ENCODE measurements at regions not wholly inside any gene's neighbourhood (a gene's known extent, or its start where the extent isn't known, plus 50 kb on each side); places are given as distances from the start of the nearest gene placed in this dataset.

DNA sequence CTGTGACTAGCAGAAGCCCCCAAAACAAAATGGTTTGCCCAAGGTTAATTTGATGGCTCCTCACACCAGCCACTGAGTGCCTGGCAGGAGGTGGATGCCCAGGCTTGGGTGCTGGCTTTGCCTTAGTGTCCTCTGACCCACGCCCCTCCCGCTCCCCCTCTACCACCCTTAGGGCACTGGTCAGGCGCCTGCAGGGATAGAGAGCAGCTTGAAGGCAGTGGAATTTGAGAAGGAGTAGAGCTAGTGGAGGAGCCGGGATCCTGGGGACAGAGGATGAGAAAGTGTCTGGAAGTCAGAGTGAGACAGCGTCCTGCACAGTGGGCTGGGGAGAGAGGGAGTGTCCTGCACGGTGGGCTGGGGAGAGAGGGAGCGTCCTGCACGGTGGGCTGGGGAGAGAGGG lies 139.4 kb downstream of the DNAJB6 start:
- no peak overlapping the region for H3K4me3 ChIP-seq
- DNase-seq (ENCODE audit: low spot score) (no peak), ATAC-seq (no peak)
- Mint-ChIP-seq H3K4me1 (no peaks in the 10 kb centered on the region), H3K27ac (no peak overlapping the region), H3K9me3 (no peaks in the 10 kb centered on the region; the same call in none of the 3 replicates), H3K4me3 (no peak overlapping the region), H3K36me3 (ENCODE audit: low read depth) (peaks cover 62% of the 10 kb centered on the region), H3K27me3 (ENCODE audit: insufficient read depth, low read depth, poor library complexity) (peaks cover 9% of the 10 kb centered on the region)
- H3K4me1 ChIP-seq (ENCODE audit: insufficient read depth): no peaks in the 10 kb centered on the region
- no peak overlapping the region for H3K27ac ChIP-seq (ENCODE audit: low read depth)
- H4K20me1 ChIP-seq (replicated peaks; ENCODE audit: insufficient read depth): no peaks in the 10 kb centered on the region
- no peak for TF ChIP-seq EZH2phosphoT487 (IDR thresholded peaks at IDR 0.05; ENCODE audit: unreplicated experiment)
- TF ChIP-seq, protein P1, sequence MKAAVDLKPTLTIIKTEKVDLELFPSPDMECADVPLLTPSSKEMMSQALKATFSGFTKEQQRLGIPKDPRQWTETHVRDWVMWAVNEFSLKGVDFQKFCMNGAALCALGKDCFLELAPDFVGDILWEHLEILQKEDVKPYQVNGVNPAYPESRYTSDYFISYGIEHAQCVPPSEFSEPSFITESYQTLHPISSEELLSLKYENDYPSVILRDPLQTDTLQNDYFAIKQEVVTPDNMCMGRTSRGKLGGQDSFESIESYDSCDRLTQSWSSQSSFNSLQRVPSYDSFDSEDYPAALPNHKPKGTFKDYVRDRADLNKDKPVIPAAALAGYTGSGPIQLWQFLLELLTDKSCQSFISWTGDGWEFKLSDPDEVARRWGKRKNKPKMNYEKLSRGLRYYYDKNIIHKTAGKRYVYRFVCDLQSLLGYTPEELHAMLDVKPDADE (IDR thresholded peaks at IDR 0.05): no peak
- no peak for TF ChIP-seq ZNF331 (CRISPR knock-in tag; IDR thresholded peaks at IDR 0.05; ENCODE audit: low read depth)
- no peak for TF ChIP-seq ZNF114 (CRISPR knock-in tag; IDR thresholded peaks at IDR 0.05)
- no peak for TF ChIP-seq POLR2AphosphoS5 (IDR thresholded peaks at IDR 0.05; ENCODE audit: low read depth)
- TF ChIP-seq CTCF (conservative IDR thresholded peaks at IDR 0.05; ENCODE audit: low read depth in 2 of 2): no peak
- no peak overlapping the region for H2AFZ ChIP-seq
- no peaks in the 10 kb centered on the region; the same call in 1 of the 2 replicates for H3K36me3 ChIP-seq (ENCODE audit: insufficient read depth)
- H3K27me3 ChIP-seq (ENCODE audit: insufficient read depth): no peaks in the 10 kb centered on the region
- no peaks in the 10 kb centered on the region for H3F3A ChIP-seq (replicated peaks; ENCODE audit: low read depth)
- no peaks in the 10 kb centered on the region for H3K79me2 ChIP-seq (replicated peaks; ENCODE audit: insufficient read depth)
- H3K4me2 ChIP-seq: no peak overlapping the region
- H3K9me2 ChIP-seq (ENCODE audit: insufficient read depth): no peaks in the 10 kb centered on the region

- no peak overlapping the region for H3K4me3 Mint-ChIP-seq
- H2AFZ ChIP-seq: no peak overlapping the region
- H3K27ac Mint-ChIP-seq: no peak overlapping the region
- H3K9me3 Mint-ChIP-seq: no peaks in the 10 kb centered on the region; the same call in none of the 3 replicates
- no peak for DNase-seq (ENCODE audit: low spot score)
- no peaks in the 10 kb centered on the region for H3K27me3 ChIP-seq (ENCODE audit: insufficient read depth)
- ATAC-seq: no peak
- no peaks in the 10 kb centered on the region for H3K9me2 ChIP-seq (ENCODE audit: insufficient read depth)
- TF ChIP-seq, protein P2, sequence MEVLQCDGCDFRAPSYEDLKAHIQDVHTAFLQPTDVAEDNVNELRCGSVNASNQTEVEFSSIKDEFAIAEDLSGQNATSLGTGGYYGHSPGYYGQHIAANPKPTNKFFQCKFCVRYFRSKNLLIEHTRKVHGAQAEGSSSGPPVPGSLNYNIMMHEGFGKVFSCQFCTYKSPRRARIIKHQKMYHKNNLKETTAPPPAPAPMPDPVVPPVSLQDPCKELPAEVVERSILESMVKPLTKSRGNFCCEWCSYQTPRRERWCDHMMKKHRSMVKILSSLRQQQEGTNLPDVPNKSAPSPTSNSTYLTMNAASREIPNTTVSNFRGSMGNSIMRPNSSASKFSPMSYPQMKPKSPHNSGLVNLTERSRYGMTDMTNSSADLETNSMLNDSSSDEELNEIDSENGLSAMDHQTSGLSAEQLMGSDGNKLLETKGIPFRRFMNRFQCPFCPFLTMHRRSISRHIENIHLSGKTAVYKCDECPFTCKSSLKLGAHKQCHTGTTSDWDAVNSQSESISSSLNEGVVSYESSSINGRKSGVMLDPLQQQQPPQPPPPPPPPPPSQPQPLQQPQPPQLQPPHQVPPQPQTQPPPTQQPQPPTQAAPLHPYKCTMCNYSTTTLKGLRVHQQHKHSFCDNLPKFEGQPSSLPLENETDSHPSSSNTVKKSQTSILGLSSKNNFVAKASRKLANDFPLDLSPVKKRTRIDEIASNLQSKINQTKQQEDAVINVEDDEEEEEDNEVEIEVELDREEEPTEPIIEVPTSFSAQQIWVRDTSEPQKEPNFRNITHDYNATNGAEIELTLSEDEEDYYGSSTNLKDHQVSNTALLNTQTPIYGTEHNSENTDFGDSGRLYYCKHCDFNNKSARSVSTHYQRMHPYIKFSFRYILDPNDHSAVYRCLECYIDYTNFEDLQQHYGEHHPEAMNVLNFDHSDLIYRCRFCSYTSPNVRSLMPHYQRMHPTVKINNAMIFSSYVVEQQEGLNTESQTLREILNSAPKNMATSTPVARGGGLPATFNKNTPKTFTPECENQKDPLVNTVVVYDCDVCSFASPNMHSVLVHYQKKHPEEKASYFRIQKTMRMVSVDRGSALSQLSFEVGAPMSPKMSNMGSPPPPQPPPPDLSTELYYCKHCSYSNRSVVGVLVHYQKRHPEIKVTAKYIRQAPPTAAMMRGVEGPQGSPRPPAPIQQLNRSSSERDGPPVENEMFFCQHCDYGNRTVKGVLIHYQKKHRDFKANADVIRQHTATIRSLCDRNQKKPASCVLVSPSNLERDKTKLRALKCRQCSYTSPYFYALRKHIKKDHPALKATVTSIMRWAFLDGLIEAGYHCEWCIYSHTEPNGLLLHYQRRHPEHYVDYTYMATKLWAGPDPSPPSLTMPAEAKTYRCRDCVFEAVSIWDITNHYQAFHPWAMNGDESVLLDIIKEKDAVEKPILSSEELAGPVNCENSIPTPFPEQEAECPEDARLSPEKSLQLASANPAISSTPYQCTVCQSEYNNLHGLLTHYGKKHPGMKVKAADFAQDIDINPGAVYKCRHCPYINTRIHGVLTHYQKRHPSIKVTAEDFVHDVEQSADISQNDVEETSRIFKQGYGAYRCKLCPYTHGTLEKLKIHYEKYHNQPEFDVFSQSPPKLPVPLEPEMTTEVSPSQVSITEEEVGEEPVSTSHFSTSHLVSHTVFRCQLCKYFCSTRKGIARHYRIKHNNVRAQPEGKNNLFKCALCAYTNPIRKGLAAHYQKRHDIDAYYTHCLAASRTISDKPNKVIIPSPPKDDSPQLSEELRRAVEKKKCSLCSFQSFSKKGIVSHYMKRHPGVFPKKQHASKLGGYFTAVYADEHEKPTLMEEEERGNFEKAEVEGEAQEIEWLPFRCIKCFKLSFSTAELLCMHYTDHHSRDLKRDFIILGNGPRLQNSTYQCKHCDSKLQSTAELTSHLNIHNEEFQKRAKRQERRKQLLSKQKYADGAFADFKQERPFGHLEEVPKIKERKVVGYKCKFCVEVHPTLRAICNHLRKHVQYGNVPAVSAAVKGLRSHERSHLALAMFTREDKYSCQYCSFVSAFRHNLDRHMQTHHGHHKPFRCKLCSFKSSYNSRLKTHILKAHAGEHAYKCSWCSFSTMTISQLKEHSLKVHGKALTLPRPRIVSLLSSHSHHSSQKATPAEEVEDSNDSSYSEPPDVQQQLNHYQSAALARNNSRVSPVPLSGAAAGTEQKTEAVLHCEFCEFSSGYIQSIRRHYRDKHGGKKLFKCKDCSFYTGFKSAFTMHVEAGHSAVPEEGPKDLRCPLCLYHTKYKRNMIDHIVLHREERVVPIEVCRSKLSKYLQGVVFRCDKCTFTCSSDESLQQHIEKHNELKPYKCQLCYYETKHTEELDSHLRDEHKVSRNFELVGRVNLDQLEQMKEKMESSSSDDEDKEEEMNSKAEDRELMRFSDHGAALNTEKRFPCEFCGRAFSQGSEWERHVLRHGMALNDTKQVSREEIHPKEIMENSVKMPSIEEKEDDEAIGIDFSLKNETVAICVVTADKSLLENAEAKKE (CRISPR knock-in tag; IDR thresholded peaks at IDR 0.05): no peak
- no peak for TF ChIP-seq ZNF114 (CRISPR knock-in tag; IDR thresholded peaks at IDR 0.05)
- H3K27ac ChIP-seq (ENCODE audit: low read depth): no peak overlapping the region
- H3K4me1 Mint-ChIP-seq: no peaks in the 10 kb centered on the region
- no peaks in the 10 kb centered on the region for H4K20me1 ChIP-seq (replicated peaks; ENCODE audit: insufficient read depth)
- no peaks in the 10 kb centered on the region for H3K4me1 ChIP-seq (ENCODE audit: insufficient read depth)
- no peaks in the 10 kb centered on the region for H3K79me2 ChIP-seq (replicated peaks; ENCODE audit: insufficient read depth)
- peaks cover 56% of the 10 kb centered on the region for H3K36me3 Mint-ChIP-seq (ENCODE audit: low read depth)
- H3K4me2 ChIP-seq: no peak overlapping the region
- peaks cover 7% of the 10 kb centered on the region for H3K27me3 Mint-ChIP-seq (ENCODE audit: insufficient read depth, low read depth, poor library complexity)
- H3F3A ChIP-seq (replicated peaks; ENCODE audit: low read depth): 0 out of 2 replicates have a peak, but pooled peaks cover 1% of the 10 kb centered on the region
- H3K36me3 ChIP-seq (ENCODE audit: insufficient read depth): no peaks in the 10 kb centered on the region; the same call in 1 of the 2 replicates
- no peak overlapping the region for H3K4me3 ChIP-seq
Measured at GRCh38 chr7:157476654-157477549, 140.1 kb downstream of the DNAJB6 start.

Measured in GM23338 (cell line).